HepG2 (cell line): ENCODE measurements at regions not wholly inside any gene's neighbourhood (a gene's known extent, or its start where the extent isn't known, plus 50 kb on each side); places are given as distances from the start of the nearest gene placed in this dataset.
"Not testable (repeated sequence)": the region's sequence is repeated elsewhere in the genome, so short reads cannot be mapped to it uniquely, and the experiment has no call there.

ENCODE experiments used
- ATAC-seq: fragments of 200-7000 bp; cut with Tn5 transposase; 3 replicates; pipeline ENCODE4 v1.9.1; 2020; ENCODE audit warnings: mild to moderate bottlenecking, moderate library complexity
- BruUV-seq: library from RNA; stranded (reverse); fragments of 400-500 nt; replicated peaks from 2 replicates; lab custom pipeline; 2021; lab: Mats Ljungman, UMichigan
- CTCF ChIA-PET: fragments of 300-600 bp; formaldehyde crosslinking; extraction: SDS; loops from one replicate; lab custom pipeline; 2021; ENCODE audit warnings: low total read pairs, inconsistent platforms, low intra/inter-chr PET ratio; lab: Yijun Ruan, JAX
- POLR2A ChIA-PET: fragments of 350-600 bp; sonication (Branson Sonifier 250); formaldehyde crosslinking; loops from one replicate; lab custom pipeline; 2020; ENCODE audit warnings: antibody characterized with exemption, inconsistent platforms; lab: Yijun Ruan, JAX
- DNase-seq: peaks from one replicate; pipeline ENCODE4 v3.0.0-alpha.2; 2015; ENCODE audit warnings: low spot score
- FAIRE-seq: peaks from 3 replicates; lab custom pipeline; 2011; peaks lifted over from hg19 to GRCh38; lab: Jason Lieb, UNC
- H2AFZ ChIP-seq: one replicate; pipeline ENCODE4 v1.6.1; 2011; ENCODE audit warnings: low read length, inconsistent platforms
- H3K27ac ChIP-seq: fragments of 300-600 bp; 3 replicates; pipeline ENCODE4 v1.8.0; 2011; ENCODE audit warnings: mixed run types, mild to moderate bottlenecking, mixed read lengths, low read length, inconsistent platforms; ENCODE audit not compliant: insufficient read depth; ENCODE audit errors: extremely low read length
- H3K27me3 ChIP-seq, 2 experiments: fragments of 200-600 bp in 1 of 2; 2 replicates in 1 of 2; 3 replicates in 1 of 2; pipeline versions ENCODE4 v1.6.0 to v1.8.0; 2011; ENCODE audit warnings: low read length in 2 of 2, mild to moderate bottlenecking in 2 of 2, moderate library complexity in 2 of 2, inconsistent platforms in 1 of 2; ENCODE audit not compliant: insufficient read depth in 2 of 2, control insufficient read depth in 1 of 2
- H3K36me3 ChIP-seq, 2 experiments: fragments of 200-600 bp in 1 of 2; replicated peaks in 1 of 2; 2 replicates in 1 of 2; 3 replicates in 1 of 2; pipeline versions ENCODE4 v1.5.1 to v1.8.0; 2011; ENCODE audit warnings: low read length in 2 of 2, inconsistent platforms in 1 of 2; ENCODE audit not compliant: insufficient read depth in 2 of 2, control insufficient read depth in 1 of 2
- H3K4me1 ChIP-seq: 2 replicates; pipeline ENCODE4 v1.5.1; 2012; ENCODE audit warnings: low read length, inconsistent platforms; ENCODE audit not compliant: insufficient read depth
- H3K4me2 ChIP-seq: 2 replicates; pipeline ENCODE4 v1.6.0; 2011; ENCODE audit warnings: low read depth, low read length, inconsistent platforms
- H3K4me3 ChIP-seq, 3 experiments: fragments of 200-600 bp in 1 of 3; sonication (generic), shearing (Covaris generic) in 1 of 3; replicated peaks in 1 of 3; 2 replicates each; pipeline ENCODE4 v1.5.1; 2011 to 2016; ENCODE audit warnings: low read length in 3 of 3, inconsistent platforms in 2 of 3, low read depth in 2 of 3, mild to moderate bottlenecking in 2 of 3, control low read depth in 1 of 3, mixed read lengths in 1 of 3; ENCODE audit not compliant: insufficient read depth in 1 of 3
- H3K79me2 ChIP-seq: one replicate; pipeline ENCODE4 v1.6.1; 2011; ENCODE audit warnings: low read length, inconsistent platforms; ENCODE audit not compliant: insufficient read depth
- H3K9ac ChIP-seq: 2 replicates; pipeline ENCODE4 v1.6.0; 2011; ENCODE audit warnings: mild to moderate bottlenecking, low read depth, low read length, inconsistent platforms; ENCODE audit not compliant: insufficient read depth
- H3K9me3 ChIP-seq: 2 replicates; pipeline ENCODE4 v1.5.1; 2012; ENCODE audit warnings: mild to moderate bottlenecking, low read length
- H4K20me1 ChIP-seq: 2 replicates; pipeline ENCODE4 v1.6.0; 2011; ENCODE audit warnings: inconsistent platforms, mild to moderate bottlenecking, low read length, moderate library complexity; ENCODE audit not compliant: insufficient read depth
- WGBS: methylation state at CpG from one replicate; pipeline ENCODE4 v1.1.6; 2017; ENCODE audit warnings: low lambda C conversion rate; 5-methylcytosine and 5-hydroxymethylcytosine counted together
- in situ Hi-C: cut with HindIII; loops from 2 replicates; pipeline ENCODE4 v1.10.0; 2017; ENCODE audit warnings: low pct_unique_long_range_greater_than_20kb; ENCODE audit not compliant: extremely low pct_ligation_motif_present
- intact Hi-C: fragments of 100-400 bp; cut with micrococcal nuclease; formaldehyde crosslinking; loops from one replicate; pipeline ENCODE4 v1.10.0; 2022; ENCODE audit not compliant: unreplicated experiment

DNA sequence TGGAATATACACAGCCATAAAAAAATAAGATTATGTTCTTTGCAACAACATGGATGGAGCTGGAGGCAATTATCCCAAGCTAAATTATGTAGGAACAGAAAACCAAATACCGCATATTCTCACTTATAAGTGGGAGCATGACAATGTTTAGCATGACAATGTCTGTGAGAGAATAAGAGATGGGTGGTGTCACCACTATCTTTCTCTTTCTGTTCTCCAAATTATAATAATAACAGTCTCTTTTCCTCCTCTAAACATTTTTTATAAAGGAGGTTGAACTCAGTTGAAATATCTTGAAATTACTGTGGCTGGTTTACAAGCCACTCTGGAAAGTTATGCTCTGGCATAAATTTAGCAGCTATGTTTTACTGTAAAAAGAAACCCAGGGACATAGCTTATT is 108.4 kb upstream of the NBPF19 start:
- H3K27ac ChIP-seq, H3K79me2 ChIP-seq, in situ Hi-C loops, FAIRE-seq, H3K9me3 ChIP-seq, H3K36me3 ChIP-seq, POLR2A ChIA-PET, H3K9ac ChIP-seq, H3K4me1 ChIP-seq, H3K4me2 ChIP-seq, H3K27me3 ChIP-seq, BruUV-seq, H3K4me3 ChIP-seq, CTCF ChIA-PET, H2AFZ ChIP-seq, H4K20me1 ChIP-seq, intact Hi-C loops, DNase-seq, ATAC-seq: not testable (repeated sequence)
- 100% methylated on average over 1 of the region's 1 CpG for WGBS

DNA sequence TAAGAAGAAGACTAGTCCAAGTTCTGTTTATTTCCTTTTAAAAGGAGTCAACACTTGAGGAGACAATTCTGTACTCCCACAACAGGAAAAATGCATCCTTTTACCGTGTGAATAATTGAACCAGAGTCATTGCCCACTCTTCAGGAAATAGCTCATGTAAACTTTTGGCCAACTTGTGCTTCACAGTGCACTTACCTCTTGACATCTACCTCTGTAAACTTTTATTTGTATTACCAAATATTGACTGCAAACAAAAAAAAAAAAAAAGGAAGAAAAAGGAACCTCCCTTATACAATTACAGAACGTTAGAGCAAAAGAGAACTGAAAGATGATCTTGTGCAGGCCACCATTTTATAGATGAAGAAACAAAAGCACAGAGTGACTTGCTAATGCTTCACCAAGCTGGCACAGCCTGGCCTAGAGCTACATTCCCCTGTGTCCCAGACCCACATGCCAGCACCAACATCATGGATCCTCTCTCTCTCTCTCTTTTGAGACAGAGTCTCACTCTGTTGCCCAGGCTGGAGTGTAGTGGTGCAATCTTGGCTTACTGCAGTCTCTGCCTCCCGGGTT is 107.3 kb upstream of the NBPF19 start:
- POLR2A ChIA-PET, H3K36me3 ChIP-seq, H3K4me1 ChIP-seq, H3K79me2 ChIP-seq, ATAC-seq, H3K27ac ChIP-seq, in situ Hi-C loops, H2AFZ ChIP-seq, H3K9ac ChIP-seq, H3K27me3 ChIP-seq, BruUV-seq, H3K9me3 ChIP-seq, DNase-seq, H3K4me2 ChIP-seq, intact Hi-C loops, H3K4me3 ChIP-seq, FAIRE-seq, CTCF ChIA-PET, H4K20me1 ChIP-seq: not testable (repeated sequence)
- WGBS: 0% methylated on average over 2 of the region's 3 CpGs

- H3K4me2 ChIP-seq, H3K9me3 ChIP-seq, H3K27me3 ChIP-seq, H3K36me3 ChIP-seq, BruUV-seq, in situ Hi-C loops, CTCF ChIA-PET, H3K9ac ChIP-seq, H4K20me1 ChIP-seq, H3K4me3 ChIP-seq, H3K79me2 ChIP-seq, POLR2A ChIA-PET, H3K27ac ChIP-seq, DNase-seq, ATAC-seq, H2AFZ ChIP-seq, intact Hi-C loops, FAIRE-seq, H3K4me1 ChIP-seq: not testable (repeated sequence)
- WGBS: 8% methylated on average over 1 of the region's 1 CpG
These were observed 106.5 kb upstream of the NBPF19 start for GRCh38 chr1:149368337-149368736.

DNA sequence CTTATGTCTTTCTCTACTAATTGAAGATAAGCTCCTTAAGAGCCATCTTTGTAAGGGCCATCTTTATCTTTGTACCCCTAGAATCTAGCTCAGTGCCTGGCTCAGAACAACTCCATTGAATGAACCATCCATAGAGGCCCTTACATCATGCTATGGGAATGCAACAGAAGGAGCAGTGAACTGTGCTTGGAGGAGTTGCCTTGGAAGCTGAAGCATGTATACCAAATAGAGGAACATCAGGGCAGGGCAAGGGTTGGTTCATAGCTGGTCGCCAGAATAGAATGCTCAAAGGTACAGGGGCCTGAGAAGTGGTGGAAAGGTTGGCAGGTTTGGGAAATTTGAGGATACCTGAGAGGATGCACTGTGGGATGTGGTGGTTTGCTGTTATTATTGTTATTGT is 105.8 kb upstream of the NBPF19 start:
- BruUV-seq, ATAC-seq, in situ Hi-C loops, DNase-seq, H3K79me2 ChIP-seq, CTCF ChIA-PET, H3K27ac ChIP-seq, POLR2A ChIA-PET, H3K4me2 ChIP-seq, H3K27me3 ChIP-seq, H3K4me3 ChIP-seq, H3K9ac ChIP-seq, H3K9me3 ChIP-seq, H3K36me3 ChIP-seq, H4K20me1 ChIP-seq, H2AFZ ChIP-seq, H3K4me1 ChIP-seq, FAIRE-seq, intact Hi-C loops: not testable (repeated sequence)
- WGBS: no CpG with 5 or more reads among the region's 1 CpG
